NCI-H2196 (cell line): ENCODE measurements at regions not wholly inside any gene's neighbourhood (a gene's known extent, or its start where the extent isn't known, plus 50 kb on each side); places are given as distances from the start of the nearest gene placed in this dataset.

Experiments
- DNase-seq: peaks from one replicate; lab custom pipeline; 2025; ENCODE audit not compliant: unreplicated experiment; lab: John Stamatoyannopoulos, UW

- no peak for DNase-seq
Measured at GRCh38 chr6:71476872-71477271, 188.3 kb downstream of the OGFRL1 start.

DNA sequence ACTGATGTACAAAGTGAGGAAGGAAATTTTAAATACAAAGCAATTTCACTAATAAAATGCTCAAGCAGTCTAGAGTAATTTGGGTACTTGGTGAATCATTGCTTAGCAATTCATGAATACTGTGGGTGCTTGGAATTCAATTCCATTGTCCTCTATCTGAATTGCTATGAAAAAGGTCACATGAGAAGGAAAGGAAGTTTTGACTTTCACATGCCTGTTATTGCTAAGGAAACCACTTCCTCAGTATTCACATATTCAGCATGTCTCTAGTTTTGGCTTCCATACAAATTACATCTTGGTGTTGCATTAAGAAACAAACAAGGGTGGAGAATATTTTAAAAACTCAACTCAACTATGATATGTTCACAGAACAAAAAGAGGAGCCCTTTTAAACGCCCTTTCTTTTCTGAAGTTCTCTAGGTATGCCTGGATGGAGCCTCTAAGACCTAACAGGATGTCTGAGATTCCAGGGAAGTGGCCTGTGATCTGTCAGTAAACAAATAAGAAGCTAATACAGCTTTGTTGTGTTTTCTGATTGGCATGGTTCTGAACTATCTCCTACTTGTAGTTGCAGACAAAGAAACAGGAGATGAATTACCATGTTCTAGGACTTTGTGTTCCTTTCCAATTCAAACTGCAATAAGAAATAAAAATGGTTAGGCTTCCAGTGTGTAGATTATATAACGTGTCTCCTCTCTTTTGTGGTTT lies 190.4 kb downstream of the OGFRL1 start:
- no peak for DNase-seq

- DNase-seq, result no peak
Measured at GRCh38 chr6:71480577-71480976, 192.0 kb downstream of the OGFRL1 start.

- no peak for DNase-seq
Measured at GRCh38 chr6:71481011-71481410, 192.4 kb downstream of the OGFRL1 start.

DNA sequence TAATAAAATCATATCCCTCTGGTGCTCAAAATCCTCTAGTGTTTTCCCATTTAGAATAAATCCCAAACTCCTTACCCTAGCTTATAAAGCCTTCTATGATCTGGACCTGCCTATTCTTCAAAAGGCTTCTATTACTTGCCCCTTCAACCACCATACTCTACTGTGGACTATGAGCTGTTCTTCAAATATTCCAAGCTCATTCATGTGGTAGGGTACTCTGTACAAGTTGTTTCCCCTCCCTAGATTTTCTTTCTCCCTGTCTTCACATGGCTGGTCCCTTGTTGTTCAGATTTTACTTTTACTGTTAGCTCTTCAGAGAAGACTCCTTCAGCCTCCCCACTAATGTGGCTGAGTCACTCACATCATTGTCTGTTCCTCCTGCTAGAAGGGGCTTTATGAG lies 193.2 kb downstream of the OGFRL1 start:
- no peak for DNase-seq

DNA sequence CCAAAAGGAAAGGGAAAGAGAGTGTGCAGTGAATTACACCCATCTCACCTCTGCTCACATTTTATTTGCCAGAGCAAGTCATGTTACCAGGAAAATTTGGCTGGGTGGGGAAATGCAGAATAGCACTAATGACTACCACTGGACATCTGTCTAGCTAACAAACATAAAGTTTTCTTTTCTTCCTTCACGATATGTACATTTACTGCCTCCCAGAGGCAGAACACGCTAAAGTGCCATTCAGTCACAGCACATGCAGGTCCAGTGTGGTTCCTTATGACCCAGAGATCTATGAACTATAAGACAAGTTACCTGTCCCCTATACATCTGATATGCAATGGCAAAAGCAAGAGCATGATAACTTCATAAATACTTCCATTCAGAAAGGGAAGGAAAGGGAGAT lies 194.1 kb downstream of the OGFRL1 start:
- DNase-seq, result no peak

- no peak for DNase-seq
Measured at GRCh38 chr6:71486461-71486860, 197.8 kb downstream of the OGFRL1 start.

GRCh38 chr6:71488186-71488585 lies 199.6 kb downstream of the OGFRL1 start:
- no peak for DNase-seq

GRCh38 chr6:71489736-71490135 lies 201.1 kb downstream of the OGFRL1 start:
- DNase-seq, result no peak

DNA sequence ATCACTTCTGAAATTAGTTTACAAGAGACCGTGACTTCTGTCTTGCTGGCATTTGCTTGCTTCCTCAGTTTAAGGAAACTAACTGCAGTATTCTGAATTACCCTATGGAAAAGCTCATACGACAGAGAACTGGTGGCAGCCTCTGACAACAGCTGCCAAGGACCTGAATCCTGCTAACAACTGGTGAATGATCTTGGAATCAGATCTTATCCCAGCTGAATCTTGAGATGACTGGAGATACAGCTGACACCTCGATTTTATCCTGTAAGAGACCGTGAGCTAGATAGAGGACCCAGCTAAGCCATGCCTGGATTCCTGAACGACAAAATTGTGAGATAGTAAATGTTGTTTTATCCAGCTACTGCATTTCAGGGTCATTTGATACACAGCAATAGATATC lies 202.3 kb downstream of the OGFRL1 start:
- no peak for DNase-seq

DNA sequence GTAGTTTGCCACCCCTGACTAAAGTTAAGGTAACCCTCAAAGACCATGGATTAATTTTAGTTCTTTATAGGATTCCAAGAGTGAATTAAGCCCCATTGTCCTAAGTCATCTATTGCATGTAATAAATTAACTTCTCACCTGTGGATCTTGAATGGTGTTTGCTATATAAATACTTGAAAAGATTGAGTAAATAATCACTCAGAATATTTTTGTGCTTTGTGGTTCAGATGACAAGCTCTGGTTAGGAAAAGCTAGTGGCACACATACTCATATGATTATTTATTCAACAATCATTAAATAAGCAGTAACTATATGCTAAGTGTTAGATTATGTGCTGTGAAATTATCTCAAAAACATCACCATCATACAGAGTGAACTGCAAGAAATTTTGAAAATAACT lies 203.2 kb downstream of the OGFRL1 start:
- DNase-seq, result no peak

- no peak for DNase-seq
Measured at GRCh38 chr6:71492668-71493067, 204.1 kb downstream of the OGFRL1 start.

GRCh38 chr6:71496018-71496721 lies 207.6 kb downstream of the OGFRL1 start:
- DNase-seq, result no peak

- no peak for DNase-seq
Measured at GRCh38 chr6:71496722-71497033, 208.1 kb downstream of the OGFRL1 start.

DNA sequence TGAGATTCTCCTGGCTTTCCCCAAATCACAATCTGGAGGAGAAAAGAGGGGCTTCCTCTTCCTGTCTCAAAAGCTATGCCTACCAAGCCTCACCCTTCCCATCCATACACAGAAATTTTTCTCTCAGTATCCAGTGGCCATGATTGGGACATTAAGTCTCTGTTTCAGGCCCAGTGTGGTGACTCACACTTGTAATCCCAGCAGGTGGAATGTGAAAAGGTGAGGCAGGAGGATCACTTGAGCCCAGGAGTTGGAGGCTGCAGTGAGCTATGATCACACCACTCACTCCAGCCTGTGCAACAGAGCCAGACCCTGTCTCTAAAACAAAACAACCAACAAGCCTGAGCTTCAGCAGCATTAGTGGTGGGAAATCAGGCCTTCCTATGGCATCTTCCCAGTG lies 210.0 kb downstream of the OGFRL1 start:
- DNase-seq, result no peak

DNA sequence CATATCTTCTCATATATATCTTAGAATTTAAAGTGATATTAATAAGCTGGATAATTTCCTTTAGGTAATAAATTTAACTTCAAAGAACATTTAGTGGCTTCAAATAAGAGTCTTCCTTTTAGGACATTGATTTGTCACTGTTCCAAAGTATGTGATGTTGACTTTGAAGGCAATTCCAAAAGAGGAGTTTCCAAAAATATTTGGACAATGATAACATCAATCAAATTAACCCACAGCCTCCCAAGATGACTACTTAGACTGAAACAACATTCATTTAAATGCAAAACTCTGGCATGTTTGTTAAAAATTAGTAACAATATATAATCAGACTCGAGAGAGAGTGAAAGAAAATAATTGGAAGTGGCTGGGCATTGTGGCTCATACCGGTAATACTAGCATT lies 211.1 kb downstream of the OGFRL1 start:
- no peak for DNase-seq

GRCh38 chr6:71502168-71502567 lies 213.6 kb downstream of the OGFRL1 start:
- DNase-seq, result no peak

- no peak for DNase-seq
Measured at GRCh38 chr6:71502956-71503355, 214.3 kb downstream of the OGFRL1 start.

DNA sequence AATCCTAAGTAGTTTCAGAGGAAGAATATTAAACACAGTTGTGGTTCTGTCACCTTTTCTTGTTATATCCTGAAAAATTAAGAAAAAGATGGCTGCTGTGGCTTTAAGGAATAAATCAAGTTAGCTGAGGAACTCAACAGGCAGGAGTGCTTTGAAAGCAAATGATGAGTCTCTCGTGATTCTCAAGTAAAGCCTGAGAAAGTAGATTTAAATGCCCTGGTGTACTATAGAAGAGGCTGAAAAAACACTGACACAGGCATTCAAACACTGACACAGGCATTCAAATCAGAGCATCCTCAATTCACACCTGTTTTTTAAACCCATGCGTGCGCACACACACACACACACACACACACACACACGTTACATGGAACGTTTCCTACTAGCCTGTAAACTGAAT lies 218.6 kb downstream of the OGFRL1 start:
- no peak for DNase-seq

- no peak for DNase-seq
Measured at GRCh38 chr6:71509191-71510005, 220.8 kb downstream of the OGFRL1 start.

DNA sequence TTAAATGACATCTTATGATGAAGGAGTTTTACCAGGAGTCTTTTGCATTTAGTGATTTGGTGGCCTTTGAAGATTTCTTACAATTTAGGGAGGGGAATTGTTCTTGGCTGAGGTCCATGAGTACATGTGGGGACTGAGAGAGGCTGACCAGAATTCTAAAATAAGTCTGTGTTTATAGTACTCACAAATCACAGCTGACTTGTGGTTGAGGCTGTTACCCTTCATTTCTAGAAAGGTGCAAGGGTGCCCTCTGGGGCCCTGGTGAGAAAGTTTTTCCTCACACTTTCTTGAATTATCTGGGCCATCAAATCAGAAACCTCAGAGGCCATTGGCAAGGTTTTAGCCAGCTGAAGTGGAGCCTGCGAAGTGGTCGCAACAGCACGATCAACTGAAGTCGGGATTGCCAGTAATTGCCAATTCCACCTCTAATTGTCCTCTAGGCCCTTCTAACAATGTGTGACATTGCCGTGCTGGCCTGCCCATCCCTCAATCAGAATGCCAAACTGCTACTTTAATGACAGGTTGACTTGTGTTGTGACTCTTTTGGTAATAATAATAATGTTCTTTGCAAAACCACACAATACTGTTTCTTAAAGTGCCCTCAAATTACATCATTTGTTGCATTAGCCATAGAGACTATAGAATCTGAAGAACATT lies 221.6 kb downstream of the OGFRL1 start:
- DNase-seq, result no peak

- DNase-seq, result no peak
Measured at GRCh38 chr6:71510856-71511255, 222.2 kb downstream of the OGFRL1 start.
